ENCODE measurements at regions not wholly inside any gene's neighbourhood (a gene's known extent, or its start where the extent isn't known, plus 50 kb on each side); places are given as distances from the start of the nearest gene placed in this dataset.
"Not testable (repeated sequence)": the region's sequence is repeated elsewhere in the genome, so short reads cannot be mapped to it uniquely, and the experiment has no call there.

GRCh38 chr3:86887876-86888275, 103.1 kb downstream of the VGLL3 start:
- H2AFZ ChIP-seq (ENCODE audit: low read length) = no peak overlapping the region
- TF ChIP-seq, protein P1, sequence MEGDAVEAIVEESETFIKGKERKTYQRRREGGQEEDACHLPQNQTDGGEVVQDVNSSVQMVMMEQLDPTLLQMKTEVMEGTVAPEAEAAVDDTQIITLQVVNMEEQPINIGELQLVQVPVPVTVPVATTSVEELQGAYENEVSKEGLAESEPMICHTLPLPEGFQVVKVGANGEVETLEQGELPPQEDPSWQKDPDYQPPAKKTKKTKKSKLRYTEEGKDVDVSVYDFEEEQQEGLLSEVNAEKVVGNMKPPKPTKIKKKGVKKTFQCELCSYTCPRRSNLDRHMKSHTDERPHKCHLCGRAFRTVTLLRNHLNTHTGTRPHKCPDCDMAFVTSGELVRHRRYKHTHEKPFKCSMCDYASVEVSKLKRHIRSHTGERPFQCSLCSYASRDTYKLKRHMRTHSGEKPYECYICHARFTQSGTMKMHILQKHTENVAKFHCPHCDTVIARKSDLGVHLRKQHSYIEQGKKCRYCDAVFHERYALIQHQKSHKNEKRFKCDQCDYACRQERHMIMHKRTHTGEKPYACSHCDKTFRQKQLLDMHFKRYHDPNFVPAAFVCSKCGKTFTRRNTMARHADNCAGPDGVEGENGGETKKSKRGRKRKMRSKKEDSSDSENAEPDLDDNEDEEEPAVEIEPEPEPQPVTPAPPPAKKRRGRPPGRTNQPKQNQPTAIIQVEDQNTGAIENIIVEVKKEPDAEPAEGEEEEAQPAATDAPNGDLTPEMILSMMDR (conservative IDR thresholded peaks at IDR 0.05 in 1 of 2, IDR thresholded peaks at IDR 0.05 in 1 of 2; ENCODE audit: low read depth in 1 of 2, low read length in 2 of 2) = no peak
- no peak for TF ChIP-seq EZH2 (IDR thresholded peaks at IDR 0.05; ENCODE audit: low read length, missing control alignments)
- no peak for DNase-seq (ENCODE audit: low read depth in 2 of 2)
- no peak overlapping the region for H3K4me2 ChIP-seq (ENCODE audit: extremely low read depth, insufficient read depth, low read length)
- no peak overlapping the region for H3K4me3 ChIP-seq (replicated peaks in 1 of 4; ENCODE audit: control extremely low read depth in 1 of 4, insufficient read depth in 1 of 4, low read depth in 3 of 4, low read length in 4 of 4)
- no peaks in the 10 kb centered on the region for H3K4me1 ChIP-seq (ENCODE audit: control insufficient read depth, extremely low read depth, insufficient read depth, low read length)
- no peaks in the 10 kb centered on the region for H3K9me3 ChIP-seq (ENCODE audit: control insufficient read depth, insufficient read depth, low read depth, low read length)
- H3K36me3 ChIP-seq (ENCODE audit: control insufficient read depth, insufficient read depth, low read length) = no peaks in the 10 kb centered on the region
- H3K9ac ChIP-seq (ENCODE audit: insufficient read depth, low read length) = no peak overlapping the region
- no peak overlapping the region for H3K27ac ChIP-seq (ENCODE audit: insufficient read depth, low read length)
- H4K20me1 ChIP-seq (ENCODE audit: control insufficient read depth, extremely low read depth, insufficient read depth, low read length) = no peaks in the 10 kb centered on the region
- H3K27me3 ChIP-seq (ENCODE audit: control insufficient read depth, insufficient read depth, low read length) = no peaks in the 10 kb centered on the region
- H3K79me2 ChIP-seq (ENCODE audit: control insufficient read depth, insufficient read depth, low read length) = no peaks in the 10 kb centered on the region

DNA sequence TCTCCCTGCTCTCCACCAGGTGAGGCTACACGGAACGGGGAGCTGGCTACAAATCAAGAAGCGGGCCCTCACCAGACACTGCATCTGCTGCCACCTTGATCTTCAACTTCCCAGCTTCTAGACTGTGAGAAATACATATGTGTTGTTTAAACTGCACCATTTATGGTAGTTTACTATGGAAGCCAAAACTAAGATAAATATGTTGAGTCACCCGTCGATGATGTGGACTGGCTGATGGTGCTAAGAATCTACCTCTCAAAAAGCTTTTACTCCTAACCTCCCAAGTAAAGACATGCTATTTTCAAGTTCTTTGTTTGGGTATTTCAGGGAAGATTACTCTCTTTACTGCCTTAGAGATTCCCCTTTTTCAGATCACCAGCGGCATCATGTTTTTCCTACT, 110.9 kb downstream of the VGLL3 start:
- H3K4me3 ChIP-seq (replicated peaks in 1 of 4; ENCODE audit: control extremely low read depth in 1 of 4, insufficient read depth in 1 of 4, low read depth in 3 of 4, low read length in 4 of 4) = no peak overlapping the region
- no peaks in the 10 kb centered on the region for H3K9me3 ChIP-seq (ENCODE audit: control insufficient read depth, insufficient read depth, low read depth, low read length)
- no peaks in the 10 kb centered on the region for H4K20me1 ChIP-seq (ENCODE audit: control insufficient read depth, extremely low read depth, insufficient read depth, low read length)
- H2AFZ ChIP-seq (ENCODE audit: low read length) = no peak overlapping the region
- H3K27me3 ChIP-seq (ENCODE audit: control insufficient read depth, insufficient read depth, low read length) = no peaks in the 10 kb centered on the region
- no peak overlapping the region for H3K4me2 ChIP-seq (ENCODE audit: extremely low read depth, insufficient read depth, low read length)
- no peak for TF ChIP-seq EZH2 (IDR thresholded peaks at IDR 0.05; ENCODE audit: low read length, missing control alignments)
- TF ChIP-seq, protein P1 (conservative IDR thresholded peaks at IDR 0.05 in 1 of 2, IDR thresholded peaks at IDR 0.05 in 1 of 2; ENCODE audit: low read depth in 1 of 2, low read length in 2 of 2) = no peak
- H3K36me3 ChIP-seq (ENCODE audit: control insufficient read depth, insufficient read depth, low read length) = no peaks in the 10 kb centered on the region
- no peak overlapping the region for H3K9ac ChIP-seq (ENCODE audit: insufficient read depth, low read length)
- H3K27ac ChIP-seq (ENCODE audit: insufficient read depth, low read length) = no peak overlapping the region
- H3K4me1 ChIP-seq (ENCODE audit: control insufficient read depth, extremely low read depth, insufficient read depth, low read length) = no peaks in the 10 kb centered on the region
- no peaks in the 10 kb centered on the region for H3K79me2 ChIP-seq (ENCODE audit: control insufficient read depth, insufficient read depth, low read length)
- no peak for DNase-seq (ENCODE audit: low read depth in 2 of 2)

GRCh38 chr3:86876504-86877181, 114.3 kb downstream of the VGLL3 start:
- not testable (repeated sequence) for H3K36me3 ChIP-seq (ENCODE audit: control insufficient read depth, insufficient read depth, low read length); H4K20me1 ChIP-seq (ENCODE audit: control insufficient read depth, extremely low read depth, insufficient read depth, low read length); H3K4me1 ChIP-seq (ENCODE audit: control insufficient read depth, extremely low read depth, insufficient read depth, low read length); H3K4me2 ChIP-seq (ENCODE audit: extremely low read depth, insufficient read depth, low read length); H3K27me3 ChIP-seq (ENCODE audit: control insufficient read depth, insufficient read depth, low read length); H3K79me2 ChIP-seq (ENCODE audit: control insufficient read depth, insufficient read depth, low read length); H2AFZ ChIP-seq (ENCODE audit: low read length); H3K27ac ChIP-seq (ENCODE audit: insufficient read depth, low read length); H3K4me3 ChIP-seq (replicated peaks in 1 of 4; ENCODE audit: control extremely low read depth in 1 of 4, insufficient read depth in 1 of 4, low read depth in 3 of 4, low read length in 4 of 4); H3K9ac ChIP-seq (ENCODE audit: insufficient read depth, low read length); DNase-seq (ENCODE audit: low read depth in 2 of 2); H3K9me3 ChIP-seq (ENCODE audit: control insufficient read depth, insufficient read depth, low read depth, low read length)

- H3K27ac ChIP-seq (ENCODE audit: insufficient read depth, low read length); H3K4me1 ChIP-seq (ENCODE audit: control insufficient read depth, extremely low read depth, insufficient read depth, low read length); H3K9me3 ChIP-seq (ENCODE audit: control insufficient read depth, insufficient read depth, low read depth, low read length); DNase-seq (ENCODE audit: low read depth in 2 of 2); H4K20me1 ChIP-seq (ENCODE audit: control insufficient read depth, extremely low read depth, insufficient read depth, low read length); H3K79me2 ChIP-seq (ENCODE audit: control insufficient read depth, insufficient read depth, low read length); H3K27me3 ChIP-seq (ENCODE audit: control insufficient read depth, insufficient read depth, low read length); H3K4me3 ChIP-seq (replicated peaks in 1 of 4; ENCODE audit: control extremely low read depth in 1 of 4, insufficient read depth in 1 of 4, low read depth in 3 of 4, low read length in 4 of 4); H2AFZ ChIP-seq (ENCODE audit: low read length); H3K9ac ChIP-seq (ENCODE audit: insufficient read depth, low read length); H3K36me3 ChIP-seq (ENCODE audit: control insufficient read depth, insufficient read depth, low read length); H3K4me2 ChIP-seq (ENCODE audit: extremely low read depth, insufficient read depth, low read length): not testable (repeated sequence)
Measured at GRCh38 chr3:86874790-86875189, 116.2 kb downstream of the VGLL3 start.
